GM18520 (cell line): ENCODE measurements at regions not wholly inside any gene's neighbourhood (a gene's known extent, or its start where the extent isn't known, plus 50 kb on each side); places are given as distances from the start of the nearest gene placed in this dataset.

ENCODE experiments used
- ATAC-seq: cut with Tn5 transposase; IDR thresholded peaks from one replicate; pipeline ENCODE4 v1.9.1; 2021; ENCODE audit not compliant: unreplicated experiment

- ATAC-seq: no peak
These were observed 58.9 kb downstream of the IRX1 start for GRCh38 chr5:3654515-3654914.

- ATAC-seq: no peak
These were observed 61.2 kb downstream of the IRX1 start for GRCh38 chr5:3656803-3657202.

GRCh38 chr5:3657364-3658022 is 61.9 kb downstream of the IRX1 start:
- no peak for ATAC-seq

GRCh38 chr5:3658929-3659328 is 63.3 kb downstream of the IRX1 start:
- ATAC-seq: no peak

GRCh38 chr5:3659907-3660306 is 64.3 kb downstream of the IRX1 start:
- ATAC-seq: no peak

- no peak for ATAC-seq
These were observed 65.0 kb downstream of the IRX1 start for GRCh38 chr5:3660630-3661029.

- no peak for ATAC-seq
These were observed 66.2 kb downstream of the IRX1 start for GRCh38 chr5:3661755-3662296.

- ATAC-seq: no peak
These were observed 66.7 kb downstream of the IRX1 start for GRCh38 chr5:3662344-3662743.

GRCh38 chr5:3671337-3671736 is 75.7 kb downstream of the IRX1 start:
- no peak for ATAC-seq

- no peak for ATAC-seq
These were observed 83.2 kb downstream of the IRX1 start for GRCh38 chr5:3678801-3679200.

- ATAC-seq: no peak
These were observed 85.2 kb downstream of the IRX1 start for GRCh38 chr5:3680821-3681220.

- no peak for ATAC-seq
These were observed 88.5 kb downstream of the IRX1 start for GRCh38 chr5:3684118-3684517.

GRCh38 chr5:3684771-3685354 is 89.2 kb downstream of the IRX1 start:
- no peak for ATAC-seq

- no peak for ATAC-seq
These were observed 99.2 kb downstream of the IRX1 start for GRCh38 chr5:3694819-3695218.

- ATAC-seq: no peak
These were observed 100.2 kb downstream of the IRX1 start for GRCh38 chr5:3695818-3696217.

- no peak for ATAC-seq
These were observed 102.8 kb downstream of the IRX1 start for GRCh38 chr5:3698412-3698811.

GRCh38 chr5:3701694-3702093 is 106.1 kb downstream of the IRX1 start:
- ATAC-seq: no peak

GRCh38 chr5:3704661-3705060 is 109.0 kb downstream of the IRX1 start:
- no peak for ATAC-seq

GRCh38 chr5:3709068-3709716 is 113.6 kb downstream of the IRX1 start:
- ATAC-seq: no peak

GRCh38 chr5:3709717-3710348 is 114.2 kb downstream of the IRX1 start:
- no peak for ATAC-seq

GRCh38 chr5:3715062-3715461 is 119.4 kb downstream of the IRX1 start:
- no peak for ATAC-seq

GRCh38 chr5:3729631-3730030 is 134.0 kb downstream of the IRX1 start:
- ATAC-seq: no peak
